ENCODE measurements at regions not wholly inside any gene's neighbourhood (a gene's known extent, or its start where the extent isn't known, plus 50 kb on each side); places are given as distances from the start of the nearest gene placed in this dataset.

- ATAC-seq = 0 out of 3 replicates have a peak, but pooled peaks have one; percentile 38
- POLR2A ChIA-PET = no interaction called here
Measured at GRCh38 chr10:123245264-123245663, 91.1 kb downstream of the BUB3 start.

More at GRCh38 chr10:123245264-123245663, 91.1 kb downstream of the BUB3 start:
- Histone ChIP-seq H3K9me1 (ENCODE audit: control insufficient read depth, insufficient read depth, low read length) (no peaks in the 10 kb centered on the region), H2AFZ (ENCODE audit: low read depth, low read length) (no peak overlapping the region), H3K9me3 (replicated peaks; ENCODE audit: control insufficient read depth, insufficient read depth, low read depth, low read length) (no peaks in the 10 kb centered on the region), H3K36me3 (ENCODE audit: control insufficient read depth, insufficient read depth, low read length) (no peaks in the 10 kb centered on the region), H3K4me2 (ENCODE audit: insufficient read depth, low read length) (no peak overlapping the region), H4K20me1 (replicated peaks; ENCODE audit: control insufficient read depth, insufficient read depth, low read length) (no peaks in the 10 kb centered on the region), H3K27ac (ENCODE audit: extremely low read depth, low read depth, low read length) (no peak overlapping the region), H3K4me3 (no peak overlapping the region), H3K79me2 (ENCODE audit: control insufficient read depth, insufficient read depth, low read length) (no peaks in the 10 kb centered on the region), H3K9ac (ENCODE audit: insufficient read depth in 1 of 2, low read depth in 2 of 2, low read length in 2 of 2) (no peak overlapping the region), H3K27me3 (ENCODE audit: control insufficient read depth in 2 of 2, insufficient read depth in 2 of 2, low read length in 2 of 2) (peaks cover 0 to 3% of the 10 kb centered on the region in 2 experiments; a peak in 3 of 5 replicates), H3K4me1 (replicated peaks in 1 of 2; ENCODE audit: control insufficient read depth in 2 of 2, insufficient read depth in 2 of 2, low read length in 2 of 2) (no peaks in the 10 kb centered on the region)
- DNase-seq (ENCODE audit: extremely low read depth in 1 of 4, low spot score in 3 of 4) (peak in 1 of 4 experiments; percentile 1), FAIRE-seq (no peak)
- BruUV-seq (replicated peaks) = no TSS peak
- intact Hi-C loops (cut with micrococcal nuclease) = no loop called here
- 3% methylated on average over 7 of the region's 9 CpGs for WGBS (ENCODE audit: insufficient coverage, low coverage, missing lambda C conversion rate)
- in situ Hi-C loops (cut with MboI) = no loop called here
- CTCF ChIA-PET (ENCODE audit: low intra/inter-chr PET ratio) = no interaction called here
- TF ChIP-seq CTCF (IDR thresholded peaks at IDR 0.05 in 2 of 3, conservative IDR thresholded peaks at IDR 0.05 in 1 of 3; ENCODE audit: insufficient read depth in 2 of 3, low read depth in 1 of 3, low read length in 3 of 3) (peak in 1 of 3 experiments; percentile 17; a peak in 1 of 6 replicates), OTX1 (CRISPR knock-in tag; IDR thresholded peaks at IDR 0.05) (no peak)
